Prostate gland (tissue), 2 donors: ENCODE measurements at regions not wholly inside any gene's neighbourhood (a gene's known extent, or its start where the extent isn't known, plus 50 kb on each side); places are given as distances from the start of the nearest gene placed in this dataset.
A peak's percentile ranks its signal among the peaks of the same experiment; 100 is the strongest.

Source experiments
- DNase-seq: peaks from one replicate; pipeline ENCODE4 v3.0.0-alpha.2; 2019; ENCODE audit warnings: low spot score
- H3K27ac ChIP-seq, 2 donors: fragments of 200-600 bp; sonication (generic); 2 replicates each; pipeline ENCODE4 v1.5.1; 2017 to 2019
- H3K27me3 ChIP-seq: fragments of 200-600 bp; sonication (generic); replicated peaks from 2 replicates; pipeline ENCODE4 v1.5.1; 2019; ENCODE audit not compliant: insufficient read depth
- H3K36me3 ChIP-seq, 2 donors: fragments of 200-600 bp; sonication (generic); 1 replicate in 1 of 2; 2 replicates in 1 of 2; pipeline versions ENCODE4 v1.5.1 to v1.8.1; 2017 to 2019
- H3K4me1 ChIP-seq: fragments of 200-600 bp; sonication (generic); replicated peaks from 2 replicates; pipeline ENCODE4 v1.5.1; 2019
- H3K4me3 ChIP-seq, 2 donors: fragments of 200-600 bp; sonication (generic); 2 replicates each; pipeline ENCODE4 v1.5.1; 2017 to 2019
- H3K9me3 ChIP-seq: fragments of 200-600 bp; sonication (generic); 2 replicates; pipeline ENCODE4 v1.5.1; 2017
- POLR2A ChIP-seq: fragments of 450-650 bp; IDR thresholded peaks from one replicate; pipeline ENCODE4 v1.6.1; 2016; ENCODE audit warnings: antibody characterized with exemption, mild to moderate bottlenecking
- POLR2AphosphoS5 ChIP-seq: sonication (generic); formaldehyde crosslinking; IDR thresholded peaks from one replicate; pipeline ENCODE4 v1.6.1; 2017; ENCODE audit warnings: antibody characterized with exemption
- WGBS: methylation state at CpG from one replicate; pipeline ENCODE4 v1.1.5; 2018; 5-methylcytosine and 5-hydroxymethylcytosine counted together
- intact Hi-C: fragments of 100-400 bp; cut with DNase I; formaldehyde crosslinking; loops from one replicate; pipeline ENCODE4 v1.14.2; 2022
- TF ChIP-seq, protein P1 (sequence below), 4 experiments: fragments of 200-600 bp in 2 of 4; fragments of 450-650 bp in 2 of 4; sonication (generic) in 2 of 4; IDR thresholded peaks; 1 replicate in 3 of 4; 2 replicates in 1 of 4; pipeline ENCODE4 v1.5.1; 2016 to 2019; ENCODE audit warnings: antibody characterized with exemption in 4 of 4, mild to moderate bottlenecking in 2 of 4, moderate library complexity in 2 of 4

- DNase-seq, result no peak
- 3% methylated on average over 39 of the region's 39 CpGs for WGBS
- Histone ChIP-seq H3K9me3 (no peaks in the 10 kb centered on the region), H3K4me1 (no peaks in the 10 kb centered on the region), H3K36me3 (no peaks in the 10 kb centered on the region), H3K27ac (no peak overlapping the region), H3K4me3 (peak overlapping the region in 1 of 2 donors; percentile 15), H3K27me3 (peaks cover 2% of the 10 kb centered on the region)
- TF ChIP-seq, protein P1, sequence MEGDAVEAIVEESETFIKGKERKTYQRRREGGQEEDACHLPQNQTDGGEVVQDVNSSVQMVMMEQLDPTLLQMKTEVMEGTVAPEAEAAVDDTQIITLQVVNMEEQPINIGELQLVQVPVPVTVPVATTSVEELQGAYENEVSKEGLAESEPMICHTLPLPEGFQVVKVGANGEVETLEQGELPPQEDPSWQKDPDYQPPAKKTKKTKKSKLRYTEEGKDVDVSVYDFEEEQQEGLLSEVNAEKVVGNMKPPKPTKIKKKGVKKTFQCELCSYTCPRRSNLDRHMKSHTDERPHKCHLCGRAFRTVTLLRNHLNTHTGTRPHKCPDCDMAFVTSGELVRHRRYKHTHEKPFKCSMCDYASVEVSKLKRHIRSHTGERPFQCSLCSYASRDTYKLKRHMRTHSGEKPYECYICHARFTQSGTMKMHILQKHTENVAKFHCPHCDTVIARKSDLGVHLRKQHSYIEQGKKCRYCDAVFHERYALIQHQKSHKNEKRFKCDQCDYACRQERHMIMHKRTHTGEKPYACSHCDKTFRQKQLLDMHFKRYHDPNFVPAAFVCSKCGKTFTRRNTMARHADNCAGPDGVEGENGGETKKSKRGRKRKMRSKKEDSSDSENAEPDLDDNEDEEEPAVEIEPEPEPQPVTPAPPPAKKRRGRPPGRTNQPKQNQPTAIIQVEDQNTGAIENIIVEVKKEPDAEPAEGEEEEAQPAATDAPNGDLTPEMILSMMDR (IDR thresholded peaks at IDR 0.05), result no peak
- TF ChIP-seq POLR2A (no peak), POLR2AphosphoS5 (no peak)
- intact Hi-C loops, result no loop called here
Observed at GRCh38 chr2:199659207-199659606, 191.8 kb downstream of the FTCDNL1 start.

DNA sequence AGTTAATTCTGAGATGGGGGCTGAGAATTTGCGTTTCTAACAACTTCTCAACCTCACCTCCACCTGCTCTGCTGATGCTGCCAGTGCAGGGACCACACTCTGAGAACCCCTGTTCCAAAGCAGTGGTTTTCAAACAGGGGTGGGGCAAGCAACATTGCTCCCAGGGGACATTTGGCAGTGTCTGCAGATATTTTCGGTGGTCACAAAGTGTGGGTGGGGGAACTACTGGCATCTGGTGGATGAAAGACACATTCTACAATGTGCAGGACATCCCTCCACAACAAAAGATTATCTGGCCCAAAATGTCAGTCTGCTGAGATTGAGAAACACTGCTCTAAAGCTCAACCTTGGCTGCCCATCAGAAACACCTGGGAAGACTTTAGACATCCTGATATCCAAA is 188.7 kb upstream of the SATB2 start:
- 71% methylated on average over 2 of the region's 2 CpGs for WGBS
- H3K27ac ChIP-seq, result no peak overlapping the region
- no peaks in the 10 kb centered on the region for H3K9me3 ChIP-seq
- no peaks in the 10 kb centered on the region for H3K4me1 ChIP-seq
- TF ChIP-seq, protein P1 (IDR thresholded peaks at IDR 0.05), result no peak
- no peak for TF ChIP-seq POLR2AphosphoS5
- no peaks in the 10 kb centered on the region for H3K36me3 ChIP-seq
- no peak overlapping the region for H3K4me3 ChIP-seq
- no peaks in the 10 kb centered on the region for H3K27me3 ChIP-seq
- no peak for DNase-seq
- intact Hi-C loops, result no loop called here

DNA sequence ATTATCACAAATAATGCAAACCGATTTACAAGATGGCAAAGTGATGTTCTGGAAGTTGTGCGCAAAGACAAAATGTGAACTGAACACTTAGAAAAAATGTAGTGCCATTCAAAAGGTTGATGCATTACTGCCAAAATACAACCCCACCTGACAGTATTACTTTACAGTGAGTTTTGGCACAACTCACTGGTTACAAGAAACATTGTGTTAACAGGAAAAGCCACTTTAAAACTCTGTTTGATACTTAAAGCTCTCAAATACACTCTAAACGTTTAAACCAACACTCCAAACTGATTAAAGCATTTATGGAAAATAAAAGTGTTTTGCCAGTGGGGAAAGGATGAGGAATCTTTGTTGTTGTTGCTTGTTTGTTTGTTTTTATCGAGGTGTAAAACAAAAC is 173.4 kb upstream of the SATB2 start:
- TF ChIP-seq, protein P1 (IDR thresholded peaks at IDR 0.05), result no peak
- TF ChIP-seq POLR2A (no peak), POLR2AphosphoS5 (no peak)
- H3K4me3 ChIP-seq, result no peak overlapping the region
- no peaks in the 10 kb centered on the region for H3K36me3 ChIP-seq
- no peaks in the 10 kb centered on the region for H3K4me1 ChIP-seq
- WGBS, result 43% methylated on average over 4 of the region's 4 CpGs
- no peak for DNase-seq
- no peaks in the 10 kb centered on the region for H3K9me3 ChIP-seq
- H3K27me3 ChIP-seq, result no peaks in the 10 kb centered on the region
- no peak overlapping the region for H3K27ac ChIP-seq
- intact Hi-C loops, result no loop called here

DNA sequence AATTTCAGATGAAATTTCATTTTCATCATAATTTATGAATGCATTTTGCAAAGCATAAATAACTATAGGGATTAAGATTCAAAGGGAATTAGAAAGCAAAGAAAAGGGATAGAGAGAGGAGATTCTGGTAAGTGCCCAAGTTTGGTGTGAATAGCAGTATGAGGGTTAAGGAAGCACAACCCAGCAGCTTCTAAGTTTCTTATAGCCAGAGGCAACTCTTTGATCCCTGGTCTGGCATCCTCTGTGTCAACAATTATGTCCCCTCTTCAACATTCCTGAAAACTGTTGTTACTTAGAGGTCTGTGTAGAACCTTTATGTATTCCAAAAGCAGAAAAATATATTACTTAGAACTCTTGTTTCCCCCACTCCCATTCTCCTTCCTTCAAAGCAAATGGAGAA is 171.6 kb upstream of the SATB2 start:
- Histone ChIP-seq H3K4me3 (no peak overlapping the region), H3K27me3 (no peaks in the 10 kb centered on the region), H3K36me3 (no peaks in the 10 kb centered on the region), H3K9me3 (no peaks in the 10 kb centered on the region), H3K4me1 (no peaks in the 10 kb centered on the region), H3K27ac (no peak overlapping the region)
- DNase-seq, result no peak
- intact Hi-C loops, result no loop called here
- TF ChIP-seq POLR2AphosphoS5 (no peak), POLR2A (no peak)
- TF ChIP-seq, protein P1 (IDR thresholded peaks at IDR 0.05), result no peak

- TF ChIP-seq POLR2A, result no peak
- TF ChIP-seq, protein P1 (IDR thresholded peaks at IDR 0.05), result no peak
- no peak for TF ChIP-seq POLR2AphosphoS5
- 48% methylated on average over 3 of the region's 3 CpGs for WGBS
- intact Hi-C loops, result no loop called here
- no peak for DNase-seq
- H3K36me3 ChIP-seq, result no peaks in the 10 kb centered on the region
- H3K27ac ChIP-seq, result no peak overlapping the region
- H3K4me1 ChIP-seq, result no peaks in the 10 kb centered on the region
- H3K27me3 ChIP-seq, result no peaks in the 10 kb centered on the region
- H3K4me3 ChIP-seq, result no peak overlapping the region
- no peaks in the 10 kb centered on the region for H3K9me3 ChIP-seq
Observed at GRCh38 chr2:199627417-199627816, 169.7 kb upstream of the SATB2 start.
